GM12891 (cell line): ENCODE measurements at regions not wholly inside any gene's neighbourhood (a gene's known extent, or its start where the extent isn't known, plus 50 kb on each side); places are given as distances from the start of the nearest gene placed in this dataset.

Experiments used
- DNase-seq: peaks from one replicate; pipeline ENCODE4 v3.0.0; 2011; ENCODE audit warnings: low spot score; ENCODE audit not compliant: insufficient read length
- FAIRE-seq: peaks from 2 replicates; lab custom pipeline; 2011; peaks lifted over from hg19 to GRCh38; lab: Jason Lieb, UNC
- PAX5 ChIP-seq: IDR thresholded peaks from 2 replicates; pipeline ENCODE4 v1.6.1; 2011; ENCODE audit warnings: low read length, moderate library complexity, mild to moderate bottlenecking; ENCODE audit not compliant: insufficient read depth, severe bottlenecking
- POLR2A ChIP-seq: IDR thresholded peaks from 2 replicates; pipeline ENCODE4 v1.6.1; 2011; ENCODE audit warnings: low read depth, low read length, control low read depth
- POLR2AphosphoS5 ChIP-seq: IDR thresholded peaks from 2 replicates; pipeline ENCODE4 v1.6.1; 2011; ENCODE audit warnings: low read depth, low read length, control low read depth
- POU2F2 ChIP-seq: IDR thresholded peaks from 2 replicates; pipeline ENCODE4 v1.6.1; 2011; ENCODE audit warnings: low read depth, mild to moderate bottlenecking, control low read depth, low read length, moderate library complexity
- SPI1 ChIP-seq: IDR thresholded peaks from 2 replicates; pipeline ENCODE4 v1.6.1; 2011; ENCODE audit warnings: low read depth, low read length, control low read depth
- TAF1 ChIP-seq: IDR thresholded peaks from 2 replicates; pipeline ENCODE4 v1.6.1; 2011; ENCODE audit warnings: low read depth, low read length, control low read depth

- DNase-seq (no peak), FAIRE-seq (no peak)
- TF ChIP-seq PAX5 = no peak
- no peak for TF ChIP-seq POLR2A
- TF ChIP-seq TAF1 = no peak
- no peak for TF ChIP-seq SPI1
- TF ChIP-seq POLR2AphosphoS5 = no peak
- TF ChIP-seq POU2F2 = no peak
Observed at GRCh38 chr6:126113261-126113660, 126.9 kb downstream of the TRMT11 start.

GRCh38 chr6:126117251-126117650 is 130.9 kb downstream of the TRMT11 start:
- DNase-seq (no peak), FAIRE-seq (no peak)
- TF ChIP-seq SPI1 = no peak
- TF ChIP-seq POU2F2 = no peak
- no peak for TF ChIP-seq PAX5
- no peak for TF ChIP-seq POLR2A
- TF ChIP-seq TAF1 = no peak
- no peak for TF ChIP-seq POLR2AphosphoS5

- DNase-seq (no peak), FAIRE-seq (no peak)
- TF ChIP-seq SPI1 (no peak), POLR2A (no peak), PAX5 (no peak), POU2F2 (no peak), TAF1 (no peak), POLR2AphosphoS5 (no peak)
Observed at GRCh38 chr6:126118058-126118755, 131.9 kb downstream of the TRMT11 start.

GRCh38 chr6:126118936-126119335 is 132.6 kb downstream of the TRMT11 start:
- no peak for TF ChIP-seq POU2F2
- no peak for TF ChIP-seq TAF1
- no peak for TF ChIP-seq POLR2A
- TF ChIP-seq PAX5 = no peak
- no peak for TF ChIP-seq POLR2AphosphoS5
- no peak for TF ChIP-seq SPI1
- FAIRE-seq (no peak), DNase-seq (no peak)

- FAIRE-seq (no peak), DNase-seq (no peak)
- TF ChIP-seq TAF1 = no peak
- TF ChIP-seq SPI1 = no peak
- TF ChIP-seq POLR2A = no peak
- TF ChIP-seq POLR2AphosphoS5 = no peak
- TF ChIP-seq PAX5 = no peak
- TF ChIP-seq POU2F2 = no peak
Observed at GRCh38 chr6:126123226-126123625, 136.9 kb downstream of the TRMT11 start.

- DNase-seq (no peak), FAIRE-seq (no peak)
- TF ChIP-seq POLR2AphosphoS5 (no peak), POU2F2 (no peak), TAF1 (no peak), PAX5 (no peak), POLR2A (no peak), SPI1 (no peak)
Observed at GRCh38 chr6:126127659-126128058, 141.3 kb downstream of the TRMT11 start.

- no peak for TF ChIP-seq POU2F2
- TF ChIP-seq POLR2AphosphoS5 = no peak
- TF ChIP-seq PAX5 = no peak
- no peak for TF ChIP-seq TAF1
- no peak for TF ChIP-seq POLR2A
- no peak for TF ChIP-seq SPI1
- DNase-seq (no peak), FAIRE-seq (no peak)
Observed at GRCh38 chr6:126131246-126131645, 144.9 kb downstream of the TRMT11 start.

- FAIRE-seq (no peak), DNase-seq (no peak)
- TF ChIP-seq PAX5 = no peak
- TF ChIP-seq POLR2AphosphoS5 = no peak
- TF ChIP-seq SPI1 = no peak
- TF ChIP-seq TAF1 = no peak
- no peak for TF ChIP-seq POLR2A
- no peak for TF ChIP-seq POU2F2
Observed at GRCh38 chr6:126133984-126134383, 147.6 kb downstream of the TRMT11 start.

- DNase-seq (no peak), FAIRE-seq (no peak)
- TF ChIP-seq POU2F2 (no peak), SPI1 (no peak), PAX5 (no peak), POLR2AphosphoS5 (no peak), POLR2A (no peak), TAF1 (no peak)
Observed at GRCh38 chr6:126134491-126134890, 148.2 kb downstream of the TRMT11 start.

GRCh38 chr6:126140015-126140414 is 153.7 kb downstream of the TRMT11 start:
- FAIRE-seq (no peak), DNase-seq (no peak)

More at GRCh38 chr6:126140015-126140414, 153.7 kb downstream of the TRMT11 start:
- TF ChIP-seq POLR2A (no peak), POU2F2 (no peak), SPI1 (no peak), POLR2AphosphoS5 (no peak), TAF1 (no peak), PAX5 (no peak)
